Neural progenitor cell (in vitro differentiated cells): ENCODE measurements at regions not wholly inside any gene's neighbourhood (a gene's known extent, or its start where the extent isn't known, plus 50 kb on each side); places are given as distances from the start of the nearest gene placed in this dataset.

Source experiments
- EZH2 ChIP-seq: fragments of 200-600 bp; sonication (generic); IDR thresholded peaks from 2 replicates; pipeline ENCODE4 v1.6.1; 2017; ENCODE audit warnings: antibody characterized with exemption, mild to moderate bottlenecking, moderate library complexity
- EZH2phosphoT487 ChIP-seq: fragments of 200-600 bp; sonication (generic); IDR thresholded peaks from 2 replicates; pipeline ENCODE4 v1.6.1; 2017; ENCODE audit warnings: antibody characterized with exemption
- TF ChIP-seq, protein P1 (sequence below): fragments of 200-600 bp; sonication (generic); IDR thresholded peaks from 2 replicates; pipeline ENCODE4 v1.5.1; 2017; ENCODE audit warnings: antibody characterized with exemption, mild to moderate bottlenecking

- TF ChIP-seq, protein P1, sequence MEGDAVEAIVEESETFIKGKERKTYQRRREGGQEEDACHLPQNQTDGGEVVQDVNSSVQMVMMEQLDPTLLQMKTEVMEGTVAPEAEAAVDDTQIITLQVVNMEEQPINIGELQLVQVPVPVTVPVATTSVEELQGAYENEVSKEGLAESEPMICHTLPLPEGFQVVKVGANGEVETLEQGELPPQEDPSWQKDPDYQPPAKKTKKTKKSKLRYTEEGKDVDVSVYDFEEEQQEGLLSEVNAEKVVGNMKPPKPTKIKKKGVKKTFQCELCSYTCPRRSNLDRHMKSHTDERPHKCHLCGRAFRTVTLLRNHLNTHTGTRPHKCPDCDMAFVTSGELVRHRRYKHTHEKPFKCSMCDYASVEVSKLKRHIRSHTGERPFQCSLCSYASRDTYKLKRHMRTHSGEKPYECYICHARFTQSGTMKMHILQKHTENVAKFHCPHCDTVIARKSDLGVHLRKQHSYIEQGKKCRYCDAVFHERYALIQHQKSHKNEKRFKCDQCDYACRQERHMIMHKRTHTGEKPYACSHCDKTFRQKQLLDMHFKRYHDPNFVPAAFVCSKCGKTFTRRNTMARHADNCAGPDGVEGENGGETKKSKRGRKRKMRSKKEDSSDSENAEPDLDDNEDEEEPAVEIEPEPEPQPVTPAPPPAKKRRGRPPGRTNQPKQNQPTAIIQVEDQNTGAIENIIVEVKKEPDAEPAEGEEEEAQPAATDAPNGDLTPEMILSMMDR, result no peak
- TF ChIP-seq EZH2phosphoT487 (no peak), EZH2 (no peak)
These were observed 245.4 kb upstream of the ASCC3 start for GRCh38 chr6:101126501-101126900.
